ENCODE measurements at regions not wholly inside any gene's neighbourhood (a gene's known extent, or its start where the extent isn't known, plus 50 kb on each side); places are given as distances from the start of the nearest gene placed in this dataset.

DNA sequence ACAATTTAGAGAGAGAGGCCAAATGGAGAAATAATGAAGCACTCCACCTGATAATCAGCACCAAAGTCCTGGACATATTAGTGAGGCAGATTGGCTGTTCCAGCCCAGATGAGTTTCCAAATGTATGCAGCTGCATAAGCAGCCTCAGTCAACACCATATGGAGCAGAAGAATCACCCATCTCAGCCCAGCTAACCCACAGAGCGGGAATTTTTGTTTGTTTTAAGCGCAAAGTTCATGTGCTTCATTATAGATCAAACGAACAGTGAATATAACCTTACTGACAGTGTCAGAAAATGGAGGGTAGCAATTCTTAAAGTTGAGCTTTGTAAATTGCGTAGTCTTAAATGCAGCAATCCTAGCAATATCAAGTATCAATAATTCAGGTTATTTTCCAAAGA is 234.0 kb upstream of the CEP162 start:
- DNase-seq, result no peak

DNA sequence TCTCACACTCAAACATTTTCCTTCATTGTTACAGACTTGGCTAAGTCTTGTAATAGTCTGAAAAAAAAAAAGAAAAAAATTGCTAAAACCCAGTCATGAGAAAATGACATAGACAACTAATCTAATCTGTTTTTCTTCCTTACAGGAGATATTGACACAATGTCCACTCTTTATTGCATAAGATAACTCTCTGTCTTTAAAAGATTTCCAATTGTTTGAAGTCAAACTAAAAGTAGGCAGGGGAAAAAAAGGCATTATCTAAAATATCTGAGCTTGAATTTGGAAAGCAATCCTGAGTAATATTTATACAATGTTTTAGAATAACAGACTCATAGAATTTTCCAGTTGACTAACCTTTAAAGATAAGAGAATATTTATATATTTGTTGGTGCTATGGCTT is 233.0 kb upstream of the CEP162 start:
- no peak for DNase-seq

DNA sequence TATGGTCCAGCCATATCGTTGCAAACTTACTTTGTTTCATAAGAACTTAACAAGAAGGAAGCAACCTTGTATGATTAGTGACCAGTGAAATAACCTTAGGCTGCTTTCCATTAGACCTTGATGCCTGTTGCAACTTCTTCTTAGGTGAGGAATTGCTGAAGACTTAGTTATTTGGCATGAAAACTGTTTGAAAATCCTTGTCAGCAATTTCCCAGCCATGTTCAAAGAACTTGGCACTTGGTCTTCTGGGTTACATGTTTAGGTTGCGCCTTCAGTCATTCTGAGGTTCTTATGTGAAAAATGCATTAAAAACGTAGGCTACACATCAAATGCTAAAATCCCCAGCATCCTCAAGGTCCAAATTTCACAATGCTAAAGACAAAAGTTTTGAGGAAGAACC is 232.0 kb upstream of the CEP162 start:
- no peak for DNase-seq

DNA sequence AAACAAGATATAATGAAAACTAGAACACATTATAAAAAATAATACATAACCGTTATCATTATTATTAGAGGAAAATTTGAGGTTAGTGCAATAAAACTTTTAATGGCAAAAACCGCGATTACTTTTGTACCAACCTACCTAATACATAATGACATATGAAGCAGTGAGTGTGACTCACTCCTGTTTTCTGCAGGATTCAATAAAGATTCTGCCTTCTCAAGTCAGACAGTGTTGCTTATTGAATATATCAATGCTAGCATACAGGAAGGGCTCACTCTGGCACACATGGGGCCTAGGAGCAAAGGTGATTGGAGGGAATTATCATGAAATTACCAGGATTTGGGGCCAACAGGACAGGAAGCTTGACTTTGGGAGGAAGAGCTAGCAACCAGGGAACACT is 230.8 kb upstream of the CEP162 start:
- DNase-seq, result no peak

DNA sequence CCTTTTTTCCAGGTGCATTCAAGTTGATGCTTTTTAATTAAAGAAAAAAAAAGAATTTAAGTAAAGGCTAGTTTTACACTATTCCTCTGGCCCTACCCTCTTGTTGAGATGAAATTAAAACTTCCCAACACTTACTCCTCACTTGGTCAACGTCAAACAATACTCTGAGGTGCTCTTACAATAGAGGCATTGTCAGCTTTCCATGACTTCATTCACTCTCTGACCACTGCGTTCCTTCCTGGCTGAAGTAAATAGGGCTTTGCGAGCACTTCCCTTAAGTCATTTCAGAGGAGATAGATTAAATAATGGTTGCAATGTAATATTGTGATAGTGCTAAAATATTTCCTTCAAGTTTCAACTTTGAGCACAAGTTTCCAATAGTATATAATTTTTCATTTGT is 229.8 kb upstream of the CEP162 start:
- no peak for DNase-seq

DNA sequence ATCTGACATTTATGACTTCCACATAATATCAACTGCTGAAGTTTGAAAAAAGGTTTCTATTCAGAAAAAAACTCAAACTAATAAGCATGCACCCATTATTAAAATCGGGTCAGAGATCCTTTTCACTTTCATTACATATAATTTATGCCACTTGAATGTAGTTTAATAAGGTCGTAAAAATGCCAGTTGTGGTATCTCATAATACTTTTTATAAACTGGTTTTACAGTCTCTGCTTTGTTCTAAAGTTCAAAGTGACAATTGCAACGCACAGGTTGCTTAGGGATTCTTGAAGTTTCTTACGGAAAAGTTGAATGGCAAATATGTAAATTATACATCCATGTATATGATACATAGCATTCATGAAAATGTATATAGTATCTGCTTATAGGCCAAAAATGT is 229.4 kb upstream of the CEP162 start:
- no peak for DNase-seq

DNA sequence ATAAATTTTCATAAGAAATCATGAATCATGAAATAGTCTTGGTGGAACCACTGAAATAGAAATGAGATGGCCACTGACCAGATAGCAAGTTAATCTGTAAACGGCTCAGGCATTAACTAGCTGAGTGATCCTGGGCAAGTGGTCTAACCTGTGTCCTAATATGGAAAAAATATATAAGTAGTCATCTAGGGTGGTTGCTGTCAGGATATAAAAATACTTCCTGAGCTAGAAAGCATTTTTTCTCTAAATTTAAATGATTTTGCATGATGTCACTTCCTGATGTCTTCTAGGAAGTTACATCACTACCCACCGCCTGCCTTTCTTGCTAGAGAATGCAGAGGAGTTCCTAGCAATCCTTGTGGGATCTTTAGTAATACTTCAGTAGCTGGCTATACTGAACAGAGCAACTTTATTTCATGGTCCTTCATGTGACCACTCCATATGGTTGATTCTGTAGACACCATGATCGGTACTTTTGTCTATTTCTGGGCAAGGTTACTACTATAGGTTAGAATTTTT is 228.1 kb upstream of the CEP162 start:
- no peak for DNase-seq

DNA sequence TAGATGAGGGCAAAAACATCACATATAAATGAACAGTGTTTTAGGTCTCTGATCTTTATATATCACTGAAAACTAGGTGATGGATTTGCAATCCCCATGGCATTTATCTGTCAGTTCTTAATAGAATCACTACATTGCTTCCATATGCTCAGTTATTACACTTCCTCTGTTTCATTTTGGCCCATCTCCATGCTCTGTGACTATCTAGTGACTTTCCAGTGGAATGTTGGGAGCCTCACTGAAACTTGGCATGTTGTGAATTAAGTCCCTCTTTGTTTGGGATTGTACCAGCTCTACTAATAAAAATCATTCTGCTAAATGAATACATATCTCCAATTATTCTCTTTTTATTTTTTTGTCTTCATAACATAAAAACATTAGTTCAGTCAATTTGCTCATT is 226.1 kb upstream of the CEP162 start:
- no peak for DNase-seq

DNA sequence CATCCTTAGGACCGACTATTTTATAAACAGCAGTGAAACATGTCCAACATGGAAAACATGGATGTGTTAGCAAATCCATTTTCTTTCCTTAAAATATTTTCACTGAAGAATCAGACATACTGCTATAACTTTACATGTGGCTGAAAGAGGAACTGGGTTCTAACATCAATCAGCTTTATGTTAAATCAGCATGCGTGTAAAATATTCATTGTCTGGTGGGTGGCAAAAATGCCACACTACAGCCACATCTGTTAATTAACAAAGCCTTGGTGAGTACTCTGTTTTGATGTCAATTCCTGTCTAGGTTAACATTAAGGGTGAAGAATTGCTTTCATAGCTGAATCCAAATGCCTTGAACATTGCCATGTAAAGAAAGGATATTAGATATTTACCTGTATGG is 222.6 kb upstream of the CEP162 start:
- no peak for DNase-seq

DNA sequence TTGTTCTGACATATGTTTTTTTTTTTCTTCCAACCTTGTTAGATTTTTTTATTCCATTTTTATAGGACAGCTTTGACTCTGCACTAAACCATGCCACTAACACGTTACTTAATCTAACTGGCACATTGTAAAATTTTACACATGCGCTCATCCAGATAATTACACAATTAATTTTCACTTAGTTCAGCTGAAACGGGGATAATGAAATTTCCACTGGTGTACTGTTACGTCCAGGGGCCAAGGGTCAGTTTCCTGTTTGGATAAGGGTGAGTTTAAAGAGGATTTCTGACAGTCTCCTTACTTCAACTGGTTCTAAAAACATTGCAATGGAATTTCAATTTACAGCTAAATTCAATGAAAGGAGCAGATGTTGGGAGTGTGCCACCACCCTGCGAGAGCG is 221.8 kb upstream of the CEP162 start:
- DNase-seq, result no peak

DNA sequence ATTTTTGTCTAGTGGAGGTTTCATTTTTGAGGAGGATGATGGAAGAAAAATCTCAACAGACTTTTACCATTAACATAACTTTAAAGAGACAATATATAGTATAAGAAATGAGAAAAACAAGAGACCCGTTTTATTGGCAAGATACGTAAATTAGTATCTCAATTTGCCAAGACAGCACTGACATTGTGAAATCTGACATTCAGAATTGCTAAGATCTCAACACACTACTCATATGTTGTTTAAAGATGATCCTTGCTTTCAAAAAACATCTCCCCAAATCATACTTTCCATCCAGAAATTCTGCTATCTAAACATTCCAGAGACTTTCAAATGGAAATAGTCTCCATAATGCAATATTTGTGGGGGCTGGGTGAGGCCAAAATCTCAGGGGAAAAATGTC is 220.9 kb upstream of the CEP162 start:
- DNase-seq, result no peak

DNA sequence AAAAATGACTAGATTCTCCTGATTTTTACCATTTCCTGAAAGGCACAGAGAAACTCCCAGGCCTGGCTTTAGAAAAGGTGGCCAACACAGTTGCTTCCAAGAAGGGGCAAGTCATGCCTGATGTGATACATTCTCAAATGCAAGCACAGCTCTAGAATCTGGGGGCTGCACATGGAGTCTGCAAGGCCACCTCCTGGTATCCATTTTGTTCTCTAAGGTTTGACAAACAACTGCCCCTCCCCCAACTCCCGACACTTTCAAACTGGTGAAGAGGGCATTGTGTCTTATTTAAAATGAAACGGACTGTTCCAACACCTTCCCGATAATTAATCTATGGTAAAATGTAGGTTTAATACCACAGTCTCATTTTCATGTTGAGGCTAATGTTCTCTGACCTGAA is 220.2 kb upstream of the CEP162 start:
- DNase-seq, result no peak

DNA sequence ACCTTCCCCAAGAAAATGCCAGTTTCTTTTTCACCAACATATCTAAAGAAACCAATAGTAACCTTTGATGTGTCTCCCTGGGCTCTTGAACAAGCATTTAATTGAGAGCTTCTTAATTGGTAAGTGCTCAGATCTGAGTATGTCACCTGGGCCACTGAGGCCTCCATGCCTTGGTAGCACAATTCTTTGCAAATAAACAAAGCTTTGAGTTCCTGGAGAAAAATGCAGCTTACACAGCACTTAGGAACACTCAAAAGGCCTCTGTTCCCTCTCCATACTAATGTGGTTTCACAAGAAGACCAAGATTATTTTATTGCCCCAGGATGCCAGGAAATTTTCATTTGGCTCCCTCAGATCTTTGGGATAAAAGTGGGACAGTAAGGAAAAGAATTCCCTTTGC is 217.6 kb upstream of the CEP162 start:
- DNase-seq, result no peak

DNA sequence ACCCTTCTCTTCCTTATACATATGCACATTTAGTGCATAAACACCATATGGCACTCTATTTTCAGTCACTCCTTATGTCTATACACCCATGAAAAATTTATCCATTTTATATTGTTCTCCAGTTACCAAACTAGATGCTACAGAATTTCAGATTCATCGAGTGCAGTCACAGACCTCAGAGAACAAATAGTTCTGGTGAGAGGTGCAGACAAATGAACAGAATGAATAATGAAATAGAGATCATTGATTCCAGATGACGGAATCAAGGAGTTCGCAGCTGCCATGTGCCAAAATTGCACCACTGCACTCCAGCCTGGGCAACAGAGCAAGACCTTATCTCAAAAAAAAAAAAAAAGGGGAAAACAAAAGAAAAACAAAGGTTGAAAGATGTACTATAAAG is 214.8 kb upstream of the CEP162 start:
- DNase-seq, result no peak

DNA sequence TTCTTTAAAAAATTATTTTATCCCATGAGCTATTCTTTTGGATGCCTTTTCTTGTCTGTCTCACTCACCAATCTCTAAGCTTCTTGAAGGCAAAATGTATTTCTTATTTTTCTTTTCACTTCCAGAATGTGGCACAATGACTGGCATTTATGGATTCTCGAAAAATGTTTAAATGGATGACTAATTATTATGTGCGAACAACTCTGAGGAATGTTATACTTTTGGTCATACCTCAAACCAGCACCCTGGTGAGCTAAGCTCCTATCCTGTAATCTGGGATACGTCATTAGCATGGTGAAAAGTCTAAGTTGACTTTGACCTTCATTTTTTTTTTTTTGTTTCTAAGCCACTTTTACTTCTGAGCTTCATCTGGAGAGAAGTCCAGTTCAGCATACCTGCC is 214.0 kb upstream of the CEP162 start:
- no peak for DNase-seq

DNA sequence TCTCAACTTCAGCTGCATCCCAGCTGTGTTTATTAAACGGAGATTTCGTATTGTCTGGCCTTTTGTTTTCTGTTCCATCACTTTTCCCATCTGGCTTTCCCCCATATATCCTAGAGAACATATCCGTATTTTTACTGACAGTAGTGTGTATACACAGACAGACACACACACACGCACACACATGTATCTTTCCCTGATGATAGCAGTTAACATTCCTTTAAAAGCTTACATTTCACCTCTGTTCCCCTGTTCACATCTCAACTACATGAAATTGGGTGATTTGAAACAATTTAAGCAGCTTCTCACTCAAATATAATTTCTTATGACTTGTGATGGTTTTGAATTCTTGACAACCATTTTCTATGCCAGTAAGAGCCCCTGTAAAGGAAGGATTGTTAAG is 207.1 kb upstream of the CEP162 start:
- no peak for DNase-seq

DNA sequence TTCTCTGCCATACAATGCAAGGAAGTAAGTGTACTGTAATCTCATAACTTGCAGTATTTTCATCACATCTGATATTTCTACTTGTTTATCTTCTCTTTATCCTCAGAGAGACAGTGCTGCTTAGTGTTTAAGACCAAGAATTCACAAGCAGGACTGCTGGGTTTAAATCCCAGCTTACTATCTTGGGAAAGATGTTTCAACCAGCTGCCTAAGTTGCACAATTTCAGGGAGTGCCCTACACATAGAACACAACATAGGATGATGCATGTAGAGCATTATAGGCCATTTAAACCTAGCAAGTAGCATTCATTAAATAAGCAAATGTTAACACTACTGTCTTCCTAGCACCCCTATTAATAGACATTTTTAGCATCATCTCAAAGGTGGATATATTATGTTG is 205.2 kb upstream of the CEP162 start:
- no peak for DNase-seq

DNA sequence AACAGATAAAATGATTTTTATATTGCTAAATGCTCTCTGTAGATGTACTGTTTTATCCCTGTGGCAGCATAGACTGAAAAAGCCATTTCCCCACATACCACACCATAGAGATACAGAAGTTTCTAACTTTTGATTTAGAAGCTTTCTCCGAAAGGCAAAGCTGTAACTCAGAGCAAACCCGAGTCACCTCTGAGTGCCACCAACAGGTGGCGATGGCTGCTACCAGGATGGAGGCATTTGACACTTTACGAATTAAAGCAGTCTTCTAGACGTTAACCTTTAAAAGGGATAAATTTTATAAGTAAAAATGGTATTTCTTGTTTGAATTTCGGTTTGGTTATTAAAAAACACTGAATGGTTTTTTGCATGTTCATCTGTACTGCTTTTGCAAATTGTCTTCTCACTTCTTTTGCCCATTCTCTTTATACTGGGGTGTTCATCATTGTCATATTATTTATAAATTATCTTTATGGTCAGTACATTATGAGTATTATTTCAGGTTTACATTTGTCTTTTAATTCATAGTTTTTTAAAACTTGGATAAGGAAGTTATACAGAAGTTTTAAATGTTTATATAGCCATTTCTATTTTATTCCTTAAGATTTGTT is 201.0 kb upstream of the CEP162 start:
- peak; percentile 27 for DNase-seq

DNA sequence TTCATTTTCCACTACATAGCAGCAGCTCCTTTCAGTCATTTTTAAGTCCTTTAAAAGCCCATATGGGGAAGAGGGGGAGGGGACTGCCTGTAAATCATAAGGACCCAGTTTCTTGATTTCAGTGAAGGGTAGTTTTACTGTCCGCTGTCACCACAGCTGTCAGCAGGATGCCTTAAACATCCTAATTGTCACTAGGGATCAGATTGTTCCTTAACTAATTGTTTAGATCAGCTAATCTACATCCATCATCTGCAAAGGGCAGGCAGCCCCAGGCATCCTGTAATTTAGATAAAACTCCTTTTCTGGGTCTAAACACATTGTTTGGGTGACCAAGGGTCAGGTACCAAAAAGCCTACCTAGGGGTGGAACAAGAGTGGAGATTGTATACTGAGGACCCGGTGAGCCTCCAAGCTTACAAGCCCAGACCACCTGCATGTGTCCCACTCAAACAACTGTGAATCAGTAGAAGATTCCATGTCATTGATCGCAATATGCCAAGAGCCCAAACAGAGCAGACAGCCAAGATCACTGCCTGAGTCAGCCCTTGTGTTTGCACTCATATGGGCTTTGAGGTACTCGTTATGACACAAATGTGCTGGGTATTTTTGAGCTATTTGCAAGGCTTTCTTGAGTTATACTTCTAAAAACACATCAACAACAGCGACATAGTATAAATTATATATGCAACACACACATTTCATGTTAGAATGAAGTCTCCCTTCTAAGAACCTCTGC is 198.7 kb upstream of the CEP162 start:
- no peak for DNase-seq

DNA sequence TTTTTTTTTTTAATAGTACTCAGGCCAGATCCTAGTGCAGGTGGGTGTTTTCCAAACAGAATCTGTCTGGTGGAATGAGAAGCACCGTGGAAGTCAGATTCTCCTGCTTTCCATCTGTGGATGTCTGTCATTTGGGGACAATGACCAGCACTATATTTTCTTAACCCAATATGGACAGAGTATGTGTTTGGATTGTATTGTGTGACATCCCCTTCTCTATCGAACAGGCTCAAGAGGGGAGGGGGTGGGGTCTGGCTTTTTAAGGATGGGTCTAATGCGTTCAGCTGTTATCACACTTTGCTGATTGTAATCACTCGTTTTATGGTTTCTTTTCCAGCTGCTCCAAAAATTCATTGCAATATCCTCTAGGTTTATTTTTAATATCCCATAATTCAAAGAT is 197.5 kb upstream of the CEP162 start:
- no peak for DNase-seq

DNA sequence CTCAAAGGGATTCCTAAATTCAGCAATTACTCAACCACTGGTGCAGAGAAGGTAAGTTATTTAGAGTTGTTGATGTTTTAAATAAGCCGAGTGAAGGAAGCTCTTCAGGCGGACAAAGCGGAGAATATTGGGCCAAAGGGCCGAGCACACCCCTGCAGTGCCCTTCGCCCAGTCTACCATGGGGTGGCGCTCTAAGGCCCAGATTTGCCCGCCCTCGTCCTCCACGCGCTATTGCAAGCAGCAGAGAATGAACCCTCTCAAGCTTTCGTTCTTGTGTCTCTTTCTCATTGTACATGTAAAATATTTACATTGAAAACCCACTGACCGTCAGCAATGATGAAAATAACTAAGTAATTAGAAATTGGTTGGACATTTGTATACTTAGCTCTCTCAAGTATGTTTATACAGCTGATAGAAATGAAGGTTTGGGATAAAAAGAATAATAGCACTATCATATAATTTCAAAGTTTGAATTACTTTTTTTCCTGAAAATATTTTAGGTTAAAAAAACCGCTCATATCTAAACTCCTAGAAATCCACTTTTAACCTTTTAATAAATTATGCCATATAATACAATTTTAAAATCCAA is 195.0 kb upstream of the CEP162 start:
- no peak for DNase-seq

DNA sequence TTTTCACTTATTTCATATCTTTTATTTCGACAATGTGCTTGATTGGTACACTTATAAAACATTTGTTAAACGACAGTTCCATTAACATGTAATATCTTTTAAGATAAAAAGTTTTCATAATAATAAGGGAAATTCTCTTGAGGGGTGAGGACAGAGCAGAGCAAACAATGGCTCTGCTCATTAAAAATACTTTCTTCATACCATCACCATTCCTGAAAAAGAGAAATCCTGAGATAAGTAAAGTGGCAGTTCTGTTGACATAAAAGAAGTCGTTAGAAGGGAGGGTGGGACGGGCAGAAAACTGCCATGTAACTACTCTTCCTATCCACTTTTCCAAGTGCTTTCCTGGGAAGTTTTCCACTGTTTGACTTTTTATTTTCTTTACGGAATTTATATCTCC is 193.6 kb upstream of the CEP162 start:
- DNase-seq, result no peak

DNA sequence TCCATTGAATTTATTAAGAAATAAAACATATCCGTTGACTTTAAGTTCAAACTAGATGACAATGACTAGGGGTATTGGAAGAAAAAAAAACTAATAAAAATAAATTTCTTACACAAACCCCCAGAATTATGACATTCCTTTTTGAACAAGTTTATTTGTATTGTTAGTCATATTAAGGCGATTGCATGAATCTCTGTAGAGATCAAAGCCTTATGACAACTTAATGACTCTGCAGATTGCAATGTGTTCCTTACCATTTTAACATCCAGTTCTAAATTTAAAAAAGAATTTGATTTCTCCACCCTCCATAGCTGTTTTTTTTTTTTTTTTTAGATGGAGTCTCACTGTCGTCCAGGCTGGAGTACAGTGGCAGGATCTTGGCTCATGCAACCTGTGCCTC is 189.8 kb upstream of the CEP162 start:
- DNase-seq, result no peak

DNA sequence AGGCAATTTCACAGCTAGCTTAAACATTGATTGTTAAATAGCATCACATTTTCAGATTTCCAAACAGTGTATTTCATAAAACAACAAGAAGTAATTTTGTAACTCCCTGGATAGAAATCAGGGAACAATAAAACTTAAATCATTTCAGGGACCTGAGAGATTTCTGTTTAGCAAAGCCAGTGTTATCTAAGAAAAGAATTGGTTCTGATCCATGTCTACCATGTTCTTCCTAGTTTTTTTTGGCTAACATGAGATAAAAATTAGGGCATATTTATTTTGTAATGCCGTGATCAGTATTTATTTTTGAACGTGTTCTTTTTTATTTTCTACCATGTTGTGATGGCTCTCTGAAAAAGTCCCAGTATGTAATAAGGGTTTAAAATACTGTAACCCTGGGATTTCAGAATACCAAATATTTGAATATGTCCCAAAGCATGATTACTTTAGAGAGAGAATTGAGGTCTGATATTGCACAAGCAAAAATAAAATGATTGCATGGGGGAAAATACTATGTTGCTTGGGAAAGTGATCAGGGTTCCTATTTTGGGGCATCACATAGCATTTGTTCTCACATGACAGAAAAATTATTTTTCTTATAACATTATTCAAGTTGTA is 188.7 kb upstream of the CEP162 start:
- no peak for DNase-seq

All from RPMI8226 (cell line).